Fibroblast of lung (primary cell): ENCODE measurements at regions not wholly inside any gene's neighbourhood (a gene's known extent, or its start where the extent isn't known, plus 50 kb on each side); places are given as distances from the start of the nearest gene placed in this dataset.

Source experiments
- DNase-seq, 2 donors: peaks; one replicate each; pipeline versions ENCODE4 v3.0.0 to v3.0.0-alpha.2; 2010; ENCODE audit warnings: low read depth in 2 of 2
- H2AFZ ChIP-seq: 2 replicates; pipeline ENCODE4 v1.5.1; 2012; ENCODE audit warnings: low read length, control low read depth, inconsistent platforms
- H3K27ac ChIP-seq: 2 replicates; pipeline ENCODE4 v1.5.1; 2011; ENCODE audit warnings: low read length, control low read depth; ENCODE audit not compliant: insufficient read depth
- H3K27me3 ChIP-seq: 2 replicates; pipeline ENCODE4 v1.5.1; 2011; ENCODE audit warnings: mild to moderate bottlenecking, low read length; ENCODE audit not compliant: control insufficient read depth, insufficient read depth
- H3K36me3 ChIP-seq: 2 replicates; pipeline ENCODE4 v1.5.1; 2011; ENCODE audit warnings: low read length; ENCODE audit not compliant: control insufficient read depth, insufficient read depth
- H3K4me1 ChIP-seq: 2 replicates; pipeline ENCODE4 v1.5.1; 2011; ENCODE audit warnings: low read length; ENCODE audit not compliant: control insufficient read depth, insufficient read depth; ENCODE audit errors: extremely low read depth
- H3K4me2 ChIP-seq: 2 replicates; pipeline ENCODE4 v1.5.1; 2011; ENCODE audit warnings: low read length, control low read depth; ENCODE audit not compliant: insufficient read depth; ENCODE audit errors: extremely low read depth
- H3K4me3 ChIP-seq, 4 experiments: fragments of 200-600 bp in 1 of 4; sonication (generic) in 1 of 4; replicated peaks in 1 of 4; 2 replicates each; pipeline ENCODE4 v1.5.1; 2011 to 2016; ENCODE audit warnings: low read length in 4 of 4, low read depth in 3 of 4, mild to moderate bottlenecking in 3 of 4, control low read depth in 2 of 4, inconsistent platforms in 1 of 4, mixed read lengths in 1 of 4; ENCODE audit not compliant: insufficient read depth in 1 of 4; ENCODE audit errors: control extremely low read depth in 1 of 4
- H3K79me2 ChIP-seq: 2 replicates; pipeline ENCODE4 v1.5.1; 2012; ENCODE audit warnings: mild to moderate bottlenecking, low read length, inconsistent platforms; ENCODE audit not compliant: control insufficient read depth, insufficient read depth
- H3K9ac ChIP-seq: 2 replicates; pipeline ENCODE4 v1.5.1; 2011; ENCODE audit warnings: mild to moderate bottlenecking, low read length, control low read depth; ENCODE audit not compliant: insufficient read depth
- H3K9me3 ChIP-seq: 2 replicates; pipeline ENCODE4 v1.5.1; 2012; ENCODE audit warnings: low read depth, low read length; ENCODE audit not compliant: control insufficient read depth, insufficient read depth
- H4K20me1 ChIP-seq: 2 replicates; pipeline ENCODE4 v1.5.1; 2011; ENCODE audit warnings: low read length; ENCODE audit not compliant: control insufficient read depth, insufficient read depth; ENCODE audit errors: extremely low read depth
- EZH2 ChIP-seq: IDR thresholded peaks from 2 replicates; pipeline ENCODE4 v1.5.1; 2012; ENCODE audit warnings: low read length, control low read depth, mild to moderate bottlenecking; ENCODE audit errors: missing control alignments
- TF ChIP-seq, protein P1 (sequence below), 2 donors: IDR thresholded peaks in 1 of 2; conservative IDR thresholded peaks in 1 of 2; 1 replicate in 1 of 2; 2 replicates in 1 of 2; pipeline ENCODE4 v1.5.1; 2011 to 2012; ENCODE audit warnings: low read length in 2 of 2, control low read depth in 1 of 2, inconsistent platforms in 1 of 2, low read depth in 1 of 2, mild to moderate bottlenecking in 1 of 2

- DNase-seq: no peak
- no peak overlapping the region for H3K27ac ChIP-seq
- H3K4me2 ChIP-seq: no peak overlapping the region
- H3K4me3 ChIP-seq: no peak overlapping the region
- no peaks in the 10 kb centered on the region for H3K27me3 ChIP-seq
- no peaks in the 10 kb centered on the region for H3K4me1 ChIP-seq
- H3K9ac ChIP-seq: no peak overlapping the region
- H3K36me3 ChIP-seq: no peaks in the 10 kb centered on the region
- no peaks in the 10 kb centered on the region for H4K20me1 ChIP-seq
- no peak for TF ChIP-seq EZH2
- TF ChIP-seq, protein P1, sequence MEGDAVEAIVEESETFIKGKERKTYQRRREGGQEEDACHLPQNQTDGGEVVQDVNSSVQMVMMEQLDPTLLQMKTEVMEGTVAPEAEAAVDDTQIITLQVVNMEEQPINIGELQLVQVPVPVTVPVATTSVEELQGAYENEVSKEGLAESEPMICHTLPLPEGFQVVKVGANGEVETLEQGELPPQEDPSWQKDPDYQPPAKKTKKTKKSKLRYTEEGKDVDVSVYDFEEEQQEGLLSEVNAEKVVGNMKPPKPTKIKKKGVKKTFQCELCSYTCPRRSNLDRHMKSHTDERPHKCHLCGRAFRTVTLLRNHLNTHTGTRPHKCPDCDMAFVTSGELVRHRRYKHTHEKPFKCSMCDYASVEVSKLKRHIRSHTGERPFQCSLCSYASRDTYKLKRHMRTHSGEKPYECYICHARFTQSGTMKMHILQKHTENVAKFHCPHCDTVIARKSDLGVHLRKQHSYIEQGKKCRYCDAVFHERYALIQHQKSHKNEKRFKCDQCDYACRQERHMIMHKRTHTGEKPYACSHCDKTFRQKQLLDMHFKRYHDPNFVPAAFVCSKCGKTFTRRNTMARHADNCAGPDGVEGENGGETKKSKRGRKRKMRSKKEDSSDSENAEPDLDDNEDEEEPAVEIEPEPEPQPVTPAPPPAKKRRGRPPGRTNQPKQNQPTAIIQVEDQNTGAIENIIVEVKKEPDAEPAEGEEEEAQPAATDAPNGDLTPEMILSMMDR (conservative IDR thresholded peaks at IDR 0.05 in 1 of 2, IDR thresholded peaks at IDR 0.05 in 1 of 2; ENCODE audit: low read depth in 1 of 2, low read length in 2 of 2): no peak
- H2AFZ ChIP-seq: no peak overlapping the region
- no peaks in the 10 kb centered on the region for H3K79me2 ChIP-seq
- H3K9me3 ChIP-seq: no peaks in the 10 kb centered on the region
These were observed 692.6 kb downstream of the RAB28 start for GRCh38 chr4:12791536-12791935.

DNA sequence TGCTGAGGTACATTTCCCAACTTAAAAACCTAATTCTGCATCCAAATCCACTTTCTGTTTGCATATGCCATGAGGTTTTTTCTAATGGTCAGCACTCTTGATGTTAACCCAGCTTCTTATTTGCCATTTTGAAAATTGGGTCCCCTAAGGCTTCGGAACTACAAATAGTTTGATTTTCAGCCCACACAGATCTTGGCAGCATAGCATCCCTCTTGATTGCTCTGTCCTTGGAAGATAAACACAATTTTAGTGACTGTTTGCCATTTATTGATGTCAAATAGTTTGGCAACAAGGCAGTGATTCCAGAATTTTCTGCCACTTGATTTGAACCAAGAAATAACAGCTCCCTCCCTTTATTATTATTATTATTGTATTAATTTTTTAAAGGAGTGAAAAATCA, 696.9 kb downstream of the RAB28 start:
- no peaks in the 10 kb centered on the region for H3K27me3 ChIP-seq

GRCh38 chr4:12778706-12779105, 705.4 kb downstream of the RAB28 start:
- Histone ChIP-seq H3K79me2 (no peaks in the 10 kb centered on the region), H3K4me1 (no peaks in the 10 kb centered on the region), H3K4me2 (no peak overlapping the region), H3K9ac (no peak overlapping the region), H3K36me3 (no peaks in the 10 kb centered on the region), H3K27ac (no peak overlapping the region), H4K20me1 (no peaks in the 10 kb centered on the region), H3K27me3 (no peaks in the 10 kb centered on the region), H3K4me3 (no peak overlapping the region), H2AFZ (no peak overlapping the region), H3K9me3 (no peaks in the 10 kb centered on the region)
- no peak for DNase-seq
- TF ChIP-seq, protein P1 (conservative IDR thresholded peaks at IDR 0.05 in 1 of 2, IDR thresholded peaks at IDR 0.05 in 1 of 2; ENCODE audit: low read depth in 1 of 2, low read length in 2 of 2): no peak
- TF ChIP-seq EZH2: no peak

More for the DNA sequence above, 696.9 kb downstream of the RAB28 start:
- H3K9ac ChIP-seq: no peak overlapping the region
- no peaks in the 10 kb centered on the region for H4K20me1 ChIP-seq
- H3K36me3 ChIP-seq: no peaks in the 10 kb centered on the region
- H3K4me3 ChIP-seq: no peak overlapping the region
- H3K4me2 ChIP-seq: no peak overlapping the region
- H3K79me2 ChIP-seq: no peaks in the 10 kb centered on the region
- DNase-seq: no peak
- H3K27ac ChIP-seq: no peak overlapping the region
- no peaks in the 10 kb centered on the region for H3K9me3 ChIP-seq
- no peaks in the 10 kb centered on the region for H3K4me1 ChIP-seq
- no peak for TF ChIP-seq EZH2
- TF ChIP-seq, protein P1 (conservative IDR thresholded peaks at IDR 0.05 in 1 of 2, IDR thresholded peaks at IDR 0.05 in 1 of 2; ENCODE audit: low read depth in 1 of 2, low read length in 2 of 2): no peak
- no peak overlapping the region for H2AFZ ChIP-seq
